ENCODE measurements at regions not wholly inside any gene's neighbourhood (a gene's known extent, or its start where the extent isn't known, plus 50 kb on each side); places are given as distances from the start of the nearest gene placed in this dataset.

GRCh38 chr3:68631850-68632545 lies 300.3 kb downstream of the TAFA4 start:
- no peak overlapping the region for H3K9ac ChIP-seq (replicated peaks in 1 of 4; ENCODE audit: extremely low read depth in 1 of 4, low read depth in 3 of 4, low read length in 3 of 4)
- H3K79me2 ChIP-seq (ENCODE audit: control insufficient read depth in 1 of 2, insufficient read depth in 2 of 2, low read length in 2 of 2), result no peaks in the 10 kb centered on the region
- H2BK120ac ChIP-seq (replicated peaks; ENCODE audit: low read depth, low read length), result no peak overlapping the region
- 10% methylated on average over 7 of the region's 7 CpGs; no CpG with 5 or more reads in 1 of the 2 experiments for WGBS, 2 experiments (ENCODE audit: extremely low coverage in 1 of 2, insufficient coverage in 1 of 2, insufficient read length in 1 of 2, insufficient replicate concordance in 2 of 2, low coverage in 1 of 2, low lambda C conversion rate in 2 of 2, missing lambda C conversion rate in 1 of 2)
- H2AK5ac ChIP-seq (ENCODE audit: low read depth, low read length), result no peak overlapping the region
- H2BK12ac ChIP-seq (ENCODE audit: low read depth, low read length), result peak overlapping the region; percentile 69
- H4K91ac ChIP-seq (replicated peaks; ENCODE audit: insufficient read length, low read length), result no peak overlapping the region
- H3K27me3 ChIP-seq (replicated peaks in 1 of 4; ENCODE audit: control insufficient read depth in 3 of 4, extremely low read depth in 1 of 4, insufficient read depth in 3 of 4, low read length in 3 of 4), result peaks cover 0 to 2% (median 0%) of the 10 kb centered on the region in 4 experiments; a peak in 1 of 7 replicates
- peak overlapping the region in 3 of 4 experiments; percentile 3 to 43 (median 6); a peak in 3 of 8 replicates for H3K4me3 ChIP-seq (ENCODE audit: extremely low read depth in 1 of 4, insufficient read depth in 2 of 4, low read depth in 3 of 4, low read length in 4 of 4)
- no peaks in the 10 kb centered on the region; a peak in 1 of 8 replicates for H3K36me3 ChIP-seq (ENCODE audit: control insufficient read depth in 2 of 4, insufficient read depth in 4 of 4, low read length in 3 of 4)
- no peaks in the 10 kb centered on the region for H3K79me1 ChIP-seq (ENCODE audit: low read depth, low read length)
- peak; percentile 59 to 64 for DNase-seq (ENCODE audit: low read depth in 1 of 2, low spot score in 2 of 2)
- no peak overlapping the region for H2BK15ac ChIP-seq (ENCODE audit: low read length)
- H3K27ac ChIP-seq (ENCODE audit: low read depth, low read length), result no peak overlapping the region
- FAIRE-seq, result peak; percentile 90
- H2BK20ac ChIP-seq (ENCODE audit: low read length), result peak overlapping the region; percentile 52; the same call in 1 of the 2 replicates
- no peak overlapping the region for H4K8ac ChIP-seq (ENCODE audit: extremely low read depth, insufficient read depth, low read length)
- ChIA-PET POLR2A (ENCODE audit: partially characterized antibody) (interaction anchor here (0.7 kb wide), 1 partner anchor 8 kb away, joined by 3 read pairs; no protein-coding TSS in a partner anchor), CTCF (ENCODE audit: partially characterized antibody) (interaction anchor here (0.6 to 1.4 kb wide), 2 partner anchors 340 to 728 kb away, joined by 3 read pairs; no protein-coding TSS in a partner anchor)
- H2BK5ac ChIP-seq (ENCODE audit: low read depth, low read length), result peak overlapping the region; percentile 53; the same call in 1 of the 2 replicates
- no peak overlapping the region for H3K18ac ChIP-seq (ENCODE audit: extremely low read depth, low read length)
- H4K5ac ChIP-seq (ENCODE audit: insufficient read length, low read depth, low read length), result no peak overlapping the region
- peaks cover 0 to 6% (median 5%) of the 10 kb centered on the region in 4 experiments; a peak in 4 of 7 replicates for H3K4me1 ChIP-seq (replicated peaks in 1 of 4; ENCODE audit: control insufficient read depth in 3 of 4, insufficient read depth in 4 of 4, low read length in 3 of 4)
- no peak overlapping the region for H2AFZ ChIP-seq (ENCODE audit: low read length)
- peaks cover 0 to 9% of the 10 kb centered on the region in 2 experiments; a peak in 2 of 4 replicates for H3K9me3 ChIP-seq (ENCODE audit: insufficient read depth in 2 of 2, low read depth in 1 of 2, low read length in 1 of 2)
- no peak overlapping the region for H3K14ac ChIP-seq (ENCODE audit: insufficient read length)
- H3K56ac ChIP-seq (replicated peaks; ENCODE audit: insufficient read length, low read depth, low read length), result no peak overlapping the region
- peak overlapping the region; percentile 64 for H3K4ac ChIP-seq (replicated peaks; ENCODE audit: insufficient read length, low read depth, low read length)
- H3K23ac ChIP-seq (ENCODE audit: insufficient read length), result no peak overlapping the region
- no peaks in the 10 kb centered on the region for H3K23me2 ChIP-seq (ENCODE audit: low read depth, low read length)
- H4K20me1 ChIP-seq (replicated peaks in 1 of 2; ENCODE audit: control insufficient read depth in 1 of 2, insufficient read depth in 2 of 2, low read length in 2 of 2), result no peaks in the 10 kb centered on the region
- peak overlapping the region; percentile 51 to 57 for H3K4me2 ChIP-seq (ENCODE audit: insufficient read depth in 1 of 2, low read depth in 2 of 2, low read length in 2 of 2)
